GM10266 (cell line): ENCODE measurements at regions not wholly inside any gene's neighbourhood (a gene's known extent, or its start where the extent isn't known, plus 50 kb on each side); places are given as distances from the start of the nearest gene placed in this dataset.

ENCODE experiments used
- DNase-seq: peaks from one replicate; pipeline ENCODE4 v3.0.0; 2012; ENCODE audit errors: extremely low spot score
- CTCF ChIP-seq: IDR thresholded peaks from 2 replicates; pipeline ENCODE4 v1.5.1; 2012; ENCODE audit warnings: mild to moderate bottlenecking, low read depth; ENCODE audit not compliant: control insufficient read depth, insufficient read depth; ENCODE audit errors: missing control alignments

DNA sequence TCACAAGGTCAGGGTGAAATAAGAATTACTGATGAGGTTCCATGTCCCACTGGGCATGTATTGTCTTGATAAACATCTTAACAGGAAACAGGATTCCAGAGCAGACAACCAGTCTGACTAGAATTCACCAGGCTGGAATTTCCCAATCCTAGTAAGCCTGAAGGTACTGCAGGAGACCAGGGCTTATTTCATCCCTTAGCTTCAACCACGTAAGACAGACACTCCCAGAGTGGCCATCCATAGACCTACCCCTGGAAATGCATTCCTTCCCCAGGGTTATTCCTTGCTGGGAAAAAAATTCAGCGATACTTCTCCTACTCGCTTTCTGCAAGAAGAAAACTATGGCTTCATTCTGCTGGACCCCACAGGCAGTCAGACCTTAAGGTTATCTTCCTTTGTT, 785.4 kb downstream of the NR2F1-AS1 start:
- TF ChIP-seq CTCF: no peak
- DNase-seq: no peak

DNA sequence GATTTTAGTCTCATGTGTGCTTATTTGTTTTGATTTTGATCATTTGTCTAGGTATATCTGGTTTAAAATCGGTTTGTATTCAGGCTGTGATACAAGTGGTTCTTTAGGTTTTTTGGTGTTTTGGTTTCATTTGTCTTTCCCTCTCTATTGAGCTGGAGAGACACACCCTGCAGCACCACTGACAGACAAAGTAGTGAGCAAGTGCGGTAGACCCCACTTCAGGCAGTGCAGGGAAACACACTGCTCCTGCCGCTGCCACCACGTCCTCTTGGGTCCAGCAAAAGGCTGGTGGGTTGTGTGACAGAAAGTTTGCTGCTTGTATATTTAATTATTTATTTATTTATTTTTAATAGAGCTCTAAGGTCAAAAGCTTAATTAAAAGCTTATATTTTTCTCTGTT, 801.0 kb downstream of the NR2F1-AS1 start:
- no peak for TF ChIP-seq CTCF
- no peak for DNase-seq

- DNase-seq: no peak
- no peak for TF ChIP-seq CTCF
These were observed 801.5 kb downstream of the NR2F1-AS1 start for GRCh38 chr5:92779536-92779935.

DNA sequence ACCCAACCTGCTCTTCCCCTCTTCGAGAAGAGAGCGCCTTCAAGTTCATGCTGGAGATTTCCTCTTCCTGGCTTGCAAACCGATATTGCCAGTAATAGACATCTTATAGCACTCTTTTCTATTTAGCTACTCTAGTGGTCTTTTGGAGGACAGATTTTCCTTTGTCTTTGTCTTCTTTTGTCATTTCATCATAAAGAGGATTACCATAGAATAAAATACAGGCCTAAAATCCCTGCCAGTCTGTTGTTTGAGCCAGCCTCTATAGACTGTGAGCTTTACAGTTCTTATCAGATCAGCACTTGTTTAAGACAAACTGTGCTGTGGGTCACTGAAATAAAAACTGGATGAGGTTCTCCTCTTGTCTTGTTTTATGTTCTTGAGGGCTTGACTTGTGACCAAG, 802.8 kb downstream of the NR2F1-AS1 start:
- DNase-seq: no peak
- TF ChIP-seq CTCF: no peak

- DNase-seq: no peak
- TF ChIP-seq CTCF: no peak
These were observed 803.6 kb downstream of the NR2F1-AS1 start for GRCh38 chr5:92777421-92777820.

GRCh38 chr5:92775711-92776615, 805.1 kb downstream of the NR2F1-AS1 start:
- no peak for TF ChIP-seq CTCF
- no peak for DNase-seq

GRCh38 chr5:92769978-92770377, 811.0 kb downstream of the NR2F1-AS1 start:
- no peak for DNase-seq
- no peak for TF ChIP-seq CTCF
